ENCODE measurements at regions not wholly inside any gene's neighbourhood (a gene's known extent, or its start where the extent isn't known, plus 50 kb on each side); places are given as distances from the start of the nearest gene placed in this dataset.

DNA sequence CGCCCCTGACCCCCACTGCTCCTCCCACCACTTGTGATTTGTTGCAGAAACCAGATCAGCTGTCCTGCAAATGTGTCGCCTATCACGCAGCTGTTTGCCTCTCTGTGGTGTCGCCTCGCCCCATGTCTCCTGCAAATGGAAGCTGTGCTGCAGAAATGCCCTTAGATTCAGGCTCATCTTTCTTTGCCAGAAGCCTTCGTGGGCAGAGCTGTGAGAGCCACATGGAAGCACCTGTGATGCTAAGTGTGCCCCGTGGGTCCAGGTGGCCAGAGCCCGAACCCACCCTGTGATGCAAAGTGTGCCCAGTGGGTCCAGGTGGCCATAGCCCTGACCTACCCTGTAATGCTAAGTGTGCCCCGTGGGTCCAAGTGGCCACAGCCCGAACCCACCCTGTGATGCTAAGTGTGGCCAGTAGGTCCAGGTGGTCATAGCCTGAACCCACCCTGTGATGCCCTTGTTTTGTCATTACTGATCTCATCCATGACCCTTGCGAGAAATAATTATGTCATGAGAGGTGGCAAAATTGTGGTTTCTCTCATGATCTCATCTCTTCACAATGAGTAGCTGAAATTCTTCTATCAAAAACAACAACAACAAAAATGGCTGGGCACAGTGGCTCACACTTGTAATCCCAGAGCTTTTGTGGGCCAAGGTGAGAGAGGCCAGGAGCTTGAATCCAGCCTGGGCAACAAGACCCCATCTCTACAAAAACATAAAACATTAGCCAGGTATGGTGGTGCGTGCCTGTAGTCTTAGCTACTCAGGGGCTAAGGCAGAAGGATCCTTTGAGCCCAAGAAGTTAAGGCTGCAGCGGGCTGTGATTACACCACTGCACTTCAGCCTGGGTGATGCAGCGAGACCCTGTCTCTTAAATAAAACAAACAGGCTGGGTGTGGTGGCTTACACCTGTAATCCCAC is 187.4 kb downstream of the GOLGA6L6 start:
- Histone ChIP-seq H4K20me1 (ENCODE audit: insufficient read depth, low read length) (no peaks in the 10 kb centered on the region), H3K36me3 (ENCODE audit: insufficient read depth, low read length) (no peaks in the 10 kb centered on the region), H3K4me2 (ENCODE audit: insufficient read depth, low read length) (no peak overlapping the region), H3K27me3 (ENCODE audit: insufficient read depth, low read length) (no peaks in the 10 kb centered on the region), H3K4me1 (ENCODE audit: insufficient read depth, low read length) (no peaks in the 10 kb centered on the region), H3K27ac (ENCODE audit: low read depth, low read length) (no peak overlapping the region), H3K79me2 (ENCODE audit: insufficient read depth, low read length) (no peaks in the 10 kb centered on the region), H3K9me3 (ENCODE audit: low read depth, low read length) (peaks cover 20% of the 10 kb centered on the region), H3K4me3 (ENCODE audit: insufficient read depth, low read length) (no peak overlapping the region), H2AFZ (ENCODE audit: low read length) (no peak overlapping the region)
- TF ChIP-seq, protein P1, sequence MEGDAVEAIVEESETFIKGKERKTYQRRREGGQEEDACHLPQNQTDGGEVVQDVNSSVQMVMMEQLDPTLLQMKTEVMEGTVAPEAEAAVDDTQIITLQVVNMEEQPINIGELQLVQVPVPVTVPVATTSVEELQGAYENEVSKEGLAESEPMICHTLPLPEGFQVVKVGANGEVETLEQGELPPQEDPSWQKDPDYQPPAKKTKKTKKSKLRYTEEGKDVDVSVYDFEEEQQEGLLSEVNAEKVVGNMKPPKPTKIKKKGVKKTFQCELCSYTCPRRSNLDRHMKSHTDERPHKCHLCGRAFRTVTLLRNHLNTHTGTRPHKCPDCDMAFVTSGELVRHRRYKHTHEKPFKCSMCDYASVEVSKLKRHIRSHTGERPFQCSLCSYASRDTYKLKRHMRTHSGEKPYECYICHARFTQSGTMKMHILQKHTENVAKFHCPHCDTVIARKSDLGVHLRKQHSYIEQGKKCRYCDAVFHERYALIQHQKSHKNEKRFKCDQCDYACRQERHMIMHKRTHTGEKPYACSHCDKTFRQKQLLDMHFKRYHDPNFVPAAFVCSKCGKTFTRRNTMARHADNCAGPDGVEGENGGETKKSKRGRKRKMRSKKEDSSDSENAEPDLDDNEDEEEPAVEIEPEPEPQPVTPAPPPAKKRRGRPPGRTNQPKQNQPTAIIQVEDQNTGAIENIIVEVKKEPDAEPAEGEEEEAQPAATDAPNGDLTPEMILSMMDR (IDR thresholded peaks at IDR 0.05; ENCODE audit: extremely low read depth, low read depth, low read length) = no peak
- peak; percentile 53 for DNase-seq (ENCODE audit: insufficient read length, low spot score, missing footprints)

DNA sequence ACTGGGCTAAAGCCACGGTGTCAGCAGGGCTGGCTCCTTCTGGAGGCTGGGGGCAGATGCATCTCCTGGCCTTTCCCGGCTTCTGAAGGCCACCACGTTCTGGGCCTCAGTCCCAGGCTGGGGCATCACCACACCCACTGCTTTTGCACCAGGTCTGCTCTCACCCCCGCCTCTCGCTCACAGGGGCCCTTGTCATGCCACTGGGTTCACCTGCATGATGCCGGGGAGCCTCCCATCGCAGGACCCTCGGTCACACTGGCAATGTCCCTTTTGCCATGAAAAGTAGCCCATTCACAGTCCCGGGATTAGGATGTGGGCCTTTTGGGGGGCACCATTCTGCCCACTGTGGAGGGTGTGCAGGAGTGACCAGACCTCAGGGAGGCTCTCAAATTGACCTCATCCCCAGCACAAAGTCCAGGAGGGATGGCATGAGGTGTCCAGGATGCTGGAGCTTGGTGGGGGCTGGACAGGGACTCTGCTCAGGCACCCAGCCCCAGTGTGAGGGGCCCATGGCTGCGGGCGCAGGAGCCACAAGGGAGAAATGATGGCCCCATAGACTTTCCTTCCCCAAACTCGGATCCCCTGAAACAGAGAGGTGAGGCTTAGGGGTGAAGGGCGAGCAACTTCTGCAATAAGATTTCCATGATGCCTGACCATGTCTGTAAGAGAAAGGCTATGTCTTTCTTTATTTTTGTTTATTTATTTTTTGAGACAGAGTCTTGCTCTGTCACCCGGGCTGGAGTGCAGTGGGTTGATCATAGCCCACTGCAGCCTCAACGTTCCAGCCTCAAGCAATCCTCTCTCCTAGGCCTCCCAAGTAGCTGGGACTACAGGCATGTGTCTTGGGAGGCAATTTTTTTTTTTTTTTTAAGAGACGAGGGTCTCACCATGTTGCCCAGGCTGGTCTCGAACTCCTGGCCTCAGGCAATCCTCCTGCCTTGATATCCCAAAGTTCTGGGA is 189.1 kb downstream of the GOLGA6L6 start:
- TF ChIP-seq, protein P1 (IDR thresholded peaks at IDR 0.05; ENCODE audit: extremely low read depth, low read depth, low read length) = no peak
- peaks cover 16% of the 10 kb centered on the region for H3K9me3 ChIP-seq (ENCODE audit: low read depth, low read length)
- H3K4me1 ChIP-seq (ENCODE audit: insufficient read depth, low read length) = no peaks in the 10 kb centered on the region
- H3K36me3 ChIP-seq (ENCODE audit: insufficient read depth, low read length) = no peaks in the 10 kb centered on the region
- no peaks in the 10 kb centered on the region for H4K20me1 ChIP-seq (ENCODE audit: insufficient read depth, low read length)
- H3K79me2 ChIP-seq (ENCODE audit: insufficient read depth, low read length) = no peaks in the 10 kb centered on the region
- no peak overlapping the region for H2AFZ ChIP-seq (ENCODE audit: low read length)
- DNase-seq (ENCODE audit: insufficient read length, low spot score, missing footprints) = peak; percentile 92
- H3K4me3 ChIP-seq (ENCODE audit: insufficient read depth, low read length) = no peak overlapping the region
- H3K4me2 ChIP-seq (ENCODE audit: insufficient read depth, low read length) = no peak overlapping the region
- no peaks in the 10 kb centered on the region for H3K27me3 ChIP-seq (ENCODE audit: insufficient read depth, low read length)
- no peak overlapping the region for H3K27ac ChIP-seq (ENCODE audit: low read depth, low read length)

DNA sequence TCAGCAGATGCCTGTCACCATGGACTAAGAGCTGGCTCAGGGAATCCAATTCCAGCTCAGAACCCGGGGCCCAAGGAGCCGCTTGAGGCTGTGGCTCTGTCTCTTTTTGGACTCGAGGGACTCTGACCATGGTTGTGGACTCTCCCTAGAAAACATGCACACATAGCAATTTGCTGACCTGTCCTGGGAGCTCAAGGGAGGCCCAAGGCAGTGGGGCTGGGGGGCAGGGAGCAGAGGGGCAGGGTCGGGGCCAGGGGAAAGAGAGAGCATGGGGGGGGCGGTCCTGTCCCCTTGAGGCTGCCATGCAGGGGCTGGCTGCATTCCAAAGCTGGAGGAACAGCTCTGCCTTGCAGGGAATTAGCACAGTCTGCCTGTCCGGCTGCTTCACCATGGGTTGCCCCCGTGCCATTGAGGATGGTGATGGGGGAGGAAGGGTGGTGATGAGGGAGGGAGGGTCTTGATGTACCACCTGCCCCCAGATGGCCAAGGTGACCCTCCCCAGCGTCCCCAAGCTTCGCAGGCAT is 190.1 kb downstream of the GOLGA6L6 start:
- Histone ChIP-seq H3K27ac (ENCODE audit: low read depth, low read length) (no peak overlapping the region), H3K4me1 (ENCODE audit: insufficient read depth, low read length) (no peaks in the 10 kb centered on the region), H3K9me3 (ENCODE audit: low read depth, low read length) (peaks cover 19% of the 10 kb centered on the region), H2AFZ (ENCODE audit: low read length) (no peak overlapping the region), H3K4me2 (ENCODE audit: insufficient read depth, low read length) (no peak overlapping the region), H3K27me3 (ENCODE audit: insufficient read depth, low read length) (no peaks in the 10 kb centered on the region), H4K20me1 (ENCODE audit: insufficient read depth, low read length) (no peaks in the 10 kb centered on the region), H3K79me2 (ENCODE audit: insufficient read depth, low read length) (no peaks in the 10 kb centered on the region), H3K36me3 (ENCODE audit: insufficient read depth, low read length) (no peaks in the 10 kb centered on the region), H3K4me3 (ENCODE audit: insufficient read depth, low read length) (no peak overlapping the region)
- peak; percentile 78 for DNase-seq (ENCODE audit: insufficient read length, low spot score, missing footprints)
- TF ChIP-seq, protein P1 (IDR thresholded peaks at IDR 0.05; ENCODE audit: extremely low read depth, low read depth, low read length) = no peak
